ENCODE measurements at regions not wholly inside any gene's neighbourhood (a gene's known extent, or its start where the extent isn't known, plus 50 kb on each side); places are given as distances from the start of the nearest gene placed in this dataset.

DNA sequence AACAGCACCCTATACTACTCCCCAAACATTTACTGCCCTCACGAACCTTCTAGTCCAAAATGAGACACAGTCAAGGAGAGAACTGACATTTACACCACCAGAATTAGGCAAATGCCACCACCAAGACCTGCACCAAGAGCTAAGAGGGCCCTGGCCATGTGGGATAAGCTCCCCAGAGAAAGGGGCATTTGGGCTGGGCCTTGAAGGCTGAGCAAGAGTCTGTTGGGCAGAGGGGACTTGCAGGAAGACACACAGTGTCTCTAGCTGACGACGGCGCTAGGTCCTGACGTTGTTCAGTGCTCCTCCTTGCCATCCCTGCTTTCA lies 326.4 kb upstream of the ZMIZ1 start:
- TF ChIP-seq, protein P1, sequence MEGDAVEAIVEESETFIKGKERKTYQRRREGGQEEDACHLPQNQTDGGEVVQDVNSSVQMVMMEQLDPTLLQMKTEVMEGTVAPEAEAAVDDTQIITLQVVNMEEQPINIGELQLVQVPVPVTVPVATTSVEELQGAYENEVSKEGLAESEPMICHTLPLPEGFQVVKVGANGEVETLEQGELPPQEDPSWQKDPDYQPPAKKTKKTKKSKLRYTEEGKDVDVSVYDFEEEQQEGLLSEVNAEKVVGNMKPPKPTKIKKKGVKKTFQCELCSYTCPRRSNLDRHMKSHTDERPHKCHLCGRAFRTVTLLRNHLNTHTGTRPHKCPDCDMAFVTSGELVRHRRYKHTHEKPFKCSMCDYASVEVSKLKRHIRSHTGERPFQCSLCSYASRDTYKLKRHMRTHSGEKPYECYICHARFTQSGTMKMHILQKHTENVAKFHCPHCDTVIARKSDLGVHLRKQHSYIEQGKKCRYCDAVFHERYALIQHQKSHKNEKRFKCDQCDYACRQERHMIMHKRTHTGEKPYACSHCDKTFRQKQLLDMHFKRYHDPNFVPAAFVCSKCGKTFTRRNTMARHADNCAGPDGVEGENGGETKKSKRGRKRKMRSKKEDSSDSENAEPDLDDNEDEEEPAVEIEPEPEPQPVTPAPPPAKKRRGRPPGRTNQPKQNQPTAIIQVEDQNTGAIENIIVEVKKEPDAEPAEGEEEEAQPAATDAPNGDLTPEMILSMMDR (IDR thresholded peaks at IDR 0.05) = no peak
- TF ChIP-seq POLR2A (IDR thresholded peaks at IDR 0.05) = no peak
- TF ChIP-seq EP300 (IDR thresholded peaks at IDR 0.05) = no peak
